ACC112 (cell line): ENCODE measurements at regions not wholly inside any gene's neighbourhood (a gene's known extent, or its start where the extent isn't known, plus 50 kb on each side); places are given as distances from the start of the nearest gene placed in this dataset.

Experiments
- H2AFZ ChIP-seq: fragments of 200-600 bp; sonication (generic); one replicate; pipeline ENCODE4 v1.6.0; 2017; ENCODE audit warnings: antibody characterized with exemption, low read length; ENCODE audit not compliant: unreplicated experiment
- H3K27ac ChIP-seq: fragments of 200-600 bp; sonication (generic); 2 replicates; pipeline ENCODE4 v1.5.1; 2014; ENCODE audit warnings: low read depth, mild to moderate bottlenecking, antibody characterized with exemption, low read length, moderate library complexity
- H3K27me3 ChIP-seq: fragments of 200-600 bp; sonication (generic); 2 replicates; pipeline ENCODE4 v1.6.1; 2014; ENCODE audit warnings: mild to moderate bottlenecking, antibody characterized with exemption, low read length, moderate library complexity, mixed read lengths; ENCODE audit not compliant: insufficient read depth
- H3K36me3 ChIP-seq: fragments of 200-600 bp; sonication (generic); 2 replicates; pipeline ENCODE4 v1.6.1; 2016; ENCODE audit warnings: mild to moderate bottlenecking, antibody characterized with exemption, low read length, moderate library complexity, mixed read lengths; ENCODE audit not compliant: insufficient read depth
- H3K4me1 ChIP-seq: fragments of 200-600 bp; sonication (generic); one replicate; pipeline ENCODE4 v1.6.1; 2016; ENCODE audit warnings: low read length, mixed read lengths; ENCODE audit not compliant: insufficient read depth, unreplicated experiment, control insufficient read depth
- H3K4me3 ChIP-seq: fragments of 200-600 bp; sonication (generic); 2 replicates; pipeline ENCODE4 v1.5.1; 2014; ENCODE audit warnings: mild to moderate bottlenecking, low read depth, low read length
- H3K79me2 ChIP-seq: fragments of 200-600 bp; sonication (generic); one replicate; pipeline ENCODE4 v1.6.0; 2016; ENCODE audit warnings: low read length; ENCODE audit not compliant: control insufficient read depth, unreplicated experiment, insufficient read depth

GRCh38 chr13:103815619-103816018 is 749.4 kb upstream of the SLC10A2 start:
- H3K27ac ChIP-seq, result no peak overlapping the region
- H3K79me2 ChIP-seq, result no peaks in the 10 kb centered on the region
- no peaks in the 10 kb centered on the region for H3K27me3 ChIP-seq
- no peak overlapping the region for H3K4me3 ChIP-seq
- H2AFZ ChIP-seq, result no peak overlapping the region
- no peaks in the 10 kb centered on the region for H3K4me1 ChIP-seq
- H3K36me3 ChIP-seq, result no peaks in the 10 kb centered on the region

GRCh38 chr13:103812971-103813370 is 746.8 kb upstream of the SLC10A2 start:
- Histone ChIP-seq H3K36me3 (no peaks in the 10 kb centered on the region), H3K27ac (no peak overlapping the region), H3K27me3 (no peaks in the 10 kb centered on the region), H3K79me2 (no peaks in the 10 kb centered on the region), H3K4me1 (no peaks in the 10 kb centered on the region), H2AFZ (no peak overlapping the region), H3K4me3 (no peak overlapping the region)

- H3K79me2 ChIP-seq, result no peaks in the 10 kb centered on the region
- no peak overlapping the region for H3K4me3 ChIP-seq
- H3K27me3 ChIP-seq, result no peaks in the 10 kb centered on the region
- no peak overlapping the region for H2AFZ ChIP-seq
- no peaks in the 10 kb centered on the region for H3K4me1 ChIP-seq
- H3K27ac ChIP-seq, result no peak overlapping the region
- no peaks in the 10 kb centered on the region for H3K36me3 ChIP-seq
Observed at GRCh38 chr13:103812558-103812957, 746.3 kb upstream of the SLC10A2 start.

GRCh38 chr13:103810026-103810425 is 743.8 kb upstream of the SLC10A2 start:
- Histone ChIP-seq H3K27me3 (no peaks in the 10 kb centered on the region), H3K79me2 (no peaks in the 10 kb centered on the region), H3K4me3 (no peak overlapping the region), H3K4me1 (no peaks in the 10 kb centered on the region), H3K27ac (no peak overlapping the region), H3K36me3 (no peaks in the 10 kb centered on the region), H2AFZ (no peak overlapping the region)

- Histone ChIP-seq H3K27me3 (no peaks in the 10 kb centered on the region), H3K4me3 (no peak overlapping the region), H3K36me3 (no peaks in the 10 kb centered on the region), H3K79me2 (no peaks in the 10 kb centered on the region), H3K4me1 (no peaks in the 10 kb centered on the region), H2AFZ (no peak overlapping the region), H3K27ac (no peak overlapping the region)
Observed at GRCh38 chr13:103805771-103806170, 739.6 kb upstream of the SLC10A2 start.

- no peaks in the 10 kb centered on the region for H3K27me3 ChIP-seq
- no peak overlapping the region for H3K4me3 ChIP-seq
- no peak overlapping the region for H3K27ac ChIP-seq
- H2AFZ ChIP-seq, result no peak overlapping the region
- H3K4me1 ChIP-seq, result no peaks in the 10 kb centered on the region
- H3K36me3 ChIP-seq, result no peaks in the 10 kb centered on the region
- H3K79me2 ChIP-seq, result no peaks in the 10 kb centered on the region
Observed at GRCh38 chr13:103803349-103803748, 737.1 kb upstream of the SLC10A2 start.

- no peak overlapping the region for H2AFZ ChIP-seq
Observed at GRCh38 chr13:103799028-103799427, 732.8 kb upstream of the SLC10A2 start.

GRCh38 chr13:103795892-103796478 is 729.8 kb upstream of the SLC10A2 start:
- Histone ChIP-seq H3K79me2 (no peaks in the 10 kb centered on the region), H3K4me1 (no peaks in the 10 kb centered on the region), H2AFZ (no peak overlapping the region), H3K36me3 (no peaks in the 10 kb centered on the region), H3K4me3 (no peak overlapping the region), H3K27ac (no peak overlapping the region), H3K27me3 (no peaks in the 10 kb centered on the region)

More at GRCh38 chr13:103799028-103799427, 732.8 kb upstream of the SLC10A2 start:
- H3K36me3 ChIP-seq, result no peaks in the 10 kb centered on the region
- no peak overlapping the region for H3K4me3 ChIP-seq
- no peaks in the 10 kb centered on the region for H3K79me2 ChIP-seq
- H3K27me3 ChIP-seq, result no peaks in the 10 kb centered on the region
- no peaks in the 10 kb centered on the region for H3K4me1 ChIP-seq
- no peak overlapping the region for H3K27ac ChIP-seq

GRCh38 chr13:103794526-103794925 is 728.3 kb upstream of the SLC10A2 start:
- Histone ChIP-seq H3K79me2 (no peaks in the 10 kb centered on the region), H3K27ac (no peak overlapping the region), H3K4me1 (no peaks in the 10 kb centered on the region), H2AFZ (no peak overlapping the region), H3K4me3 (no peak overlapping the region), H3K27me3 (no peaks in the 10 kb centered on the region), H3K36me3 (no peaks in the 10 kb centered on the region)

- Histone ChIP-seq H3K4me1 (no peaks in the 10 kb centered on the region), H3K27ac (no peak overlapping the region), H3K36me3 (no peaks in the 10 kb centered on the region), H3K4me3 (no peak overlapping the region), H3K79me2 (no peaks in the 10 kb centered on the region), H3K27me3 (no peaks in the 10 kb centered on the region), H2AFZ (no peak overlapping the region)
Observed at GRCh38 chr13:103788061-103788652, 721.9 kb upstream of the SLC10A2 start.

GRCh38 chr13:103772576-103772975 is 706.4 kb upstream of the SLC10A2 start:
- no peaks in the 10 kb centered on the region for H3K79me2 ChIP-seq
- no peaks in the 10 kb centered on the region for H3K36me3 ChIP-seq
- H3K27me3 ChIP-seq, result no peaks in the 10 kb centered on the region; the same call in 1 of the 2 replicates
- no peak overlapping the region for H3K4me3 ChIP-seq
- H3K4me1 ChIP-seq, result no peaks in the 10 kb centered on the region
- no peak overlapping the region for H3K27ac ChIP-seq
- no peak overlapping the region for H2AFZ ChIP-seq
